ENCODE measurements at regions not wholly inside any gene's neighbourhood (a gene's known extent, or its start where the extent isn't known, plus 50 kb on each side); places are given as distances from the start of the nearest gene placed in this dataset.

GRCh38 chr3:25056036-25056755 is 371.9 kb upstream of the RARB start:
- Histone ChIP-seq H3K36me3 (ENCODE audit: control insufficient read depth in 2 of 2, insufficient read depth in 1 of 2, low read length in 2 of 2) (no peaks in the 10 kb centered on the region), H3K4me1 (ENCODE audit: control insufficient read depth, insufficient read depth, low read length) (no peaks in the 10 kb centered on the region), H3K27ac (ENCODE audit: extremely low read depth, low read depth, low read length) (no peak overlapping the region), H3K4me3 (ENCODE audit: low read depth, low read length) (no peak overlapping the region), H3K9me3 (ENCODE audit: control insufficient read depth, insufficient read depth, low read depth, low read length) (no peaks in the 10 kb centered on the region)
- ChIA-PET POLR2A (no interaction called here), CTCF (no interaction called here)
- no peak for TF ChIP-seq ZIC2 (tag by site-specific recombination; IDR thresholded peaks at IDR 0.05)
- TF ChIP-seq ZNF169 (tag by site-specific recombination; IDR thresholded peaks at IDR 0.05) = no peak
- no peak for TF ChIP-seq ZNF701 (tag by site-specific recombination; IDR thresholded peaks at IDR 0.05)
- TF ChIP-seq ZNF776 (tag by site-specific recombination; IDR thresholded peaks at IDR 0.05; ENCODE audit: borderline replicate concordance) = no peak
- TF ChIP-seq ZNF26 (tag by site-specific recombination; IDR thresholded peaks at IDR 0.05) = no peak
- no peak for TF ChIP-seq ZNF514 (tag by site-specific recombination; IDR thresholded peaks at IDR 0.05)

- ChIA-PET CTCF (no interaction called here), POLR2A (no interaction called here)
- H3K4me1 ChIP-seq (ENCODE audit: control insufficient read depth, insufficient read depth, low read length) = no peaks in the 10 kb centered on the region
- TF ChIP-seq ZBTB1 (tag by site-specific recombination; IDR thresholded peaks at IDR 0.05) (no peak), GFI1B (tag by site-specific recombination; IDR thresholded peaks at IDR 0.05) (no peak), WT1 (tag by site-specific recombination; IDR thresholded peaks at IDR 0.05) (no peak), ZSCAN16 (tag by site-specific recombination; IDR thresholded peaks at IDR 0.05) (no peak)
- TF ChIP-seq, protein P1, sequence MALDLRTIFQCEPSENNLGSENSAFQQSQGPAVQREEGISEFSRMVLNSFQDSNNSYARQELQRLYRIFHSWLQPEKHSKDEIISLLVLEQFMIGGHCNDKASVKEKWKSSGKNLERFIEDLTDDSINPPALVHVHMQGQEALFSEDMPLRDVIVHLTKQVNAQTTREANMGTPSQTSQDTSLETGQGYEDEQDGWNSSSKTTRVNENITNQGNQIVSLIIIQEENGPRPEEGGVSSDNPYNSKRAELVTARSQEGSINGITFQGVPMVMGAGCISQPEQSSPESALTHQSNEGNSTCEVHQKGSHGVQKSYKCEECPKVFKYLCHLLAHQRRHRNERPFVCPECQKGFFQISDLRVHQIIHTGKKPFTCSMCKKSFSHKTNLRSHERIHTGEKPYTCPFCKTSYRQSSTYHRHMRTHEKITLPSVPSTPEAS (tag by site-specific recombination; IDR thresholded peaks at IDR 0.05) = no peak
- H3K27ac ChIP-seq (ENCODE audit: extremely low read depth, low read depth, low read length) = no peak overlapping the region
- H3K36me3 ChIP-seq (ENCODE audit: control insufficient read depth in 2 of 2, insufficient read depth in 1 of 2, low read length in 2 of 2) = no peaks in the 10 kb centered on the region
- no peaks in the 10 kb centered on the region for H3K9me3 ChIP-seq (ENCODE audit: control insufficient read depth, insufficient read depth, low read depth, low read length)
- H3K4me3 ChIP-seq (ENCODE audit: low read depth, low read length) = no peak overlapping the region
Measured at GRCh38 chr3:25056803-25057351, 371.2 kb upstream of the RARB start.

DNA sequence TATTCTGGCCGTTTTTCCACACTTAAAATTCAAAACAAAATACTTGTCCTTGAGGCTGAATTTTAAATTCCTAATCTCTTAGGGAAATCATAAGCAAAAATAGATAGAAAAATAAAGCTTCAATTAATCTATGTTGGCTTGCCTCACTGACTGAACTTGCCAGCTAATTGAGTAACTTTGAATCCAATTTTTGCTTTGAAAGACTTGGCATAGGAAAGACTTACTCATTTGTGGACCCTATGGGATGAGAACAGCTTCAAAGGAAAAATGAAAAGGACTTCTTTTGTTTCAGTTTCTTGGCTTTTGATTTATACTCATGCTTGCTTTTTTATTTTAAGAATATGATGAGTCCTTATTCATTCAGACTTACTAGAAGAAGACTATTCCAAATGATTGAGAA is 370.7 kb upstream of the RARB start:
- POLR2A ChIA-PET = no interaction called here
- no peak for TF ChIP-seq ZNF529 (tag by site-specific recombination; IDR thresholded peaks at IDR 0.05; ENCODE audit: insufficient replicate concordance)
- TF ChIP-seq ZNF792 (tag by site-specific recombination; IDR thresholded peaks at IDR 0.05) = no peak
- TF ChIP-seq ZNF658 (tag by site-specific recombination; IDR thresholded peaks at IDR 0.05) = no peak
- no peak for TF ChIP-seq ZSCAN18 (tag by site-specific recombination; IDR thresholded peaks at IDR 0.05)
- TF ChIP-seq ZNF266 (tag by site-specific recombination; IDR thresholded peaks at IDR 0.05; ENCODE audit: low read depth) = no peak

More for the DNA sequence above, 370.7 kb upstream of the RARB start:
- no peaks in the 10 kb centered on the region for H3K4me1 ChIP-seq (ENCODE audit: control insufficient read depth, insufficient read depth, low read length)
- no peak overlapping the region for H3K27ac ChIP-seq (ENCODE audit: extremely low read depth, low read depth, low read length)
- H3K4me3 ChIP-seq (ENCODE audit: low read depth, low read length) = no peak overlapping the region
- no peaks in the 10 kb centered on the region for H3K36me3 ChIP-seq (ENCODE audit: control insufficient read depth in 2 of 2, insufficient read depth in 1 of 2, low read length in 2 of 2)
- CTCF ChIA-PET = interaction anchor here (0.7 kb wide), 1 partner anchor 536 kb away, joined by 6 read pairs; no protein-coding TSS in a partner anchor
- H3K9me3 ChIP-seq (ENCODE audit: control insufficient read depth, insufficient read depth, low read depth, low read length) = no peaks in the 10 kb centered on the region

All from HEK293 (cell line).